T-helper 17 cell (primary cell): ENCODE measurements at regions not wholly inside any gene's neighbourhood (a gene's known extent, or its start where the extent isn't known, plus 50 kb on each side); places are given as distances from the start of the nearest gene placed in this dataset.

Source experiments
- ATAC-seq: fragments of 150-1000 bp; cut with Tn5 transposase; 2 replicates; pipeline ENCODE4 v1.10.0; 2021; ENCODE audit warnings: mild to moderate bottlenecking, moderate library complexity
- DNase-seq, 3 donors: peaks; one replicate each; pipeline versions ENCODE4 v3.0.0 to v3.0.0-alpha.2; 2020 to 2021
- H3K9me3 ChIP-seq: one replicate; pipeline ENCODE4 v1.7.0; 2013; ENCODE audit warnings: low read length, mild to moderate bottlenecking; ENCODE audit not compliant: control insufficient read depth, poor library complexity, severe bottlenecking
- H3K27ac Mint-ChIP-seq: one replicate; pipeline ENCODE4 v1.8.0; 2022; ENCODE audit warnings: mild to moderate bottlenecking, moderate library complexity, mixed read lengths
- H3K27me3 Mint-ChIP-seq: one replicate; pipeline ENCODE4 v1.8.0; 2022; ENCODE audit warnings: mixed read lengths
- H3K36me3 Mint-ChIP-seq: one replicate; pipeline ENCODE4 v1.8.0; 2022; ENCODE audit warnings: low read depth, mixed read lengths
- H3K4me1 Mint-ChIP-seq: one replicate; pipeline ENCODE4 v1.8.0; 2022; ENCODE audit warnings: mild to moderate bottlenecking, mixed read lengths
- H3K4me3 Mint-ChIP-seq: one replicate; pipeline ENCODE4 v1.8.0; 2022; ENCODE audit warnings: mild to moderate bottlenecking, moderate library complexity, mixed read lengths

DNA sequence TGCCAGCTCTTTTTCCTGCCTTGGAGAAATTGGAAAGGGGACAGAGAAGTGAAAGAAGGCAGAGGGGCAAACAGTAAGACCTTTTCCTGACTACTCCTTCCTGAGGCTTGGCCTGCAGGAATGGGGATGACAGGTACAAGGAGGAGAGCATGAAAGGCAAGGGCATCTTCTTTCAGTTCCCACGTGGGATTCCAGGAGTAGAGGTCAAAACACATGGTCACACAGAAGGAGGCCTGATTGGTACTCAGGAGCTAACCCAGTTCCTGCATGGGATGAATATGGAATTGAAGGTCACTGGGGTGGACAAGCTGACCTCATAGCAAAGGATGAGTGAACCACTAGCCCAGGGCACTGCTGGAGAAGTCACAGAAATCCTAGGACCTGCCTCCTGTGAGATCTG lies 112.5 kb upstream of the ZNF366 start:
- Mint-ChIP-seq H3K4me1 (no peaks in the 10 kb centered on the region), H3K27ac (no peak overlapping the region), H3K36me3 (no peaks in the 10 kb centered on the region), H3K27me3 (peaks cover 30% of the 10 kb centered on the region), H3K4me3 (no peak overlapping the region)
- DNase-seq (no peak), ATAC-seq (no peak)
- no peaks in the 10 kb centered on the region for H3K9me3 ChIP-seq

- no peaks in the 10 kb centered on the region for H3K4me1 Mint-ChIP-seq
- H3K36me3 Mint-ChIP-seq, result no peaks in the 10 kb centered on the region
- ATAC-seq (no peak), DNase-seq (no peak)
- no peak overlapping the region for H3K27ac Mint-ChIP-seq
- H3K9me3 ChIP-seq, result no peaks in the 10 kb centered on the region
- peaks cover 31% of the 10 kb centered on the region for H3K27me3 Mint-ChIP-seq
- H3K4me3 Mint-ChIP-seq, result no peak overlapping the region
These were observed 112.0 kb upstream of the ZNF366 start for GRCh38 chr5:72619251-72619650.

DNA sequence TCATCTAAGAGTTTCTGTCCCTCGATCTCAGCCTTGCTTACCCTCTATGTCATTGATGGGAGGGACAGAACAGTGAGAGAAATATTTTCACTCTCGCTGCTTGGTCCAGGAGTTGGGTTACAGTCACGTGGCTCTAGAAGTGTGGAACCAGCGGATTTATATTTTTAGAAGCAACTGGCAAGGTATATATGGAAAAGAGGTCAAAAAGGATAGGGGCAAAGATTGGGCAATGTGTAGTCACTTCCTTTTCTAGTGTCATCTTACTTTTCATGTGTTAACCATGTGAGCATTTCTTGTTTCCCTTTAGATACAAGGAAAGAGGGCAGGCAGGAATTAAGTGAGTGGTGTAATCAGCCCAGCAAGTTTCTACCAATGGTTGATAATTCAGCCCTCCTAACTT lies 111.5 kb upstream of the ZNF366 start:
- no peaks in the 10 kb centered on the region for H3K36me3 Mint-ChIP-seq
- H3K4me1 Mint-ChIP-seq, result no peaks in the 10 kb centered on the region
- DNase-seq (no peak), ATAC-seq (no peak)
- no peak overlapping the region for H3K4me3 Mint-ChIP-seq
- no peaks in the 10 kb centered on the region for H3K9me3 ChIP-seq
- no peak overlapping the region for H3K27ac Mint-ChIP-seq
- peaks cover 32% of the 10 kb centered on the region for H3K27me3 Mint-ChIP-seq

- no peak overlapping the region for H3K27ac Mint-ChIP-seq
- H3K36me3 Mint-ChIP-seq, result no peaks in the 10 kb centered on the region
- DNase-seq (no peak), ATAC-seq (no peak)
- peaks cover 4% of the 10 kb centered on the region for H3K4me1 Mint-ChIP-seq
- no peak overlapping the region for H3K4me3 Mint-ChIP-seq
- no peaks in the 10 kb centered on the region for H3K9me3 ChIP-seq
- H3K27me3 Mint-ChIP-seq, result peaks cover 38% of the 10 kb centered on the region
These were observed 107.9 kb upstream of the ZNF366 start for GRCh38 chr5:72615061-72615460.

DNA sequence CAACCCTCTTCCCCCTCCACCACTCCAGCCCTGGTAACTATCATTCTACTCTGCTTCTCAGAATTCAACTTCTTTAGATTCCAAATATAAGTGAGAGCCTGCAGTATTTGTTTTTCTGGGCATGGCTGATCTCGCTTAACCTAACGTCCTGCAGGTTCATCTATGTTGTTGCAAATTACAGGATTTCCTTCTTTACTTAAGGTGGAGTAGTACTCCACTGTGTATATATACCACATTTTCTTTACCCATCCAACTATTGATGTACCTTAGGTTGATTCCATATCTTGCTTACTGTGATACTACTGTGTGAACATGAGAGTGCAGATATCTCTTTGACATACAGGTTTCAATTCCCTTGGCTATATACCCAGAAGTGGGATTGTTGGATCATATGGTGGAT lies 106.3 kb upstream of the ZNF366 start:
- ATAC-seq, result no peak
- no peak overlapping the region for H3K27ac Mint-ChIP-seq
- no peak for DNase-seq
- no peaks in the 10 kb centered on the region for H3K36me3 Mint-ChIP-seq
- no peak overlapping the region for H3K4me3 Mint-ChIP-seq
- H3K27me3 Mint-ChIP-seq, result peaks cover 27% of the 10 kb centered on the region
- peaks cover 4% of the 10 kb centered on the region for H3K4me1 Mint-ChIP-seq
- H3K9me3 ChIP-seq, result no peaks in the 10 kb centered on the region

- DNase-seq (no peak), ATAC-seq (no peak)
- H3K27me3 Mint-ChIP-seq, result peaks cover 21% of the 10 kb centered on the region
- H3K4me1 Mint-ChIP-seq, result peaks cover 4% of the 10 kb centered on the region
- no peak overlapping the region for H3K27ac Mint-ChIP-seq
- no peaks in the 10 kb centered on the region for H3K36me3 Mint-ChIP-seq
- H3K4me3 Mint-ChIP-seq, result no peak overlapping the region
- H3K9me3 ChIP-seq, result no peaks in the 10 kb centered on the region
These were observed 105.6 kb upstream of the ZNF366 start for GRCh38 chr5:72612810-72613209.

- peaks cover 4% of the 10 kb centered on the region for H3K4me1 Mint-ChIP-seq
These were observed 104.0 kb upstream of the ZNF366 start for GRCh38 chr5:72611118-72611730.

GRCh38 chr5:72608926-72609325 lies 101.7 kb upstream of the ZNF366 start:
- H3K9me3 ChIP-seq, result no peaks in the 10 kb centered on the region
- DNase-seq, result no peak
- Mint-ChIP-seq H3K27me3 (peaks cover 23% of the 10 kb centered on the region), H3K4me1 (peaks cover 4% of the 10 kb centered on the region), H3K36me3 (no peaks in the 10 kb centered on the region), H3K27ac (no peak overlapping the region), H3K4me3 (no peak overlapping the region)
- no peak for ATAC-seq

More at GRCh38 chr5:72611118-72611730, 104.0 kb upstream of the ZNF366 start:
- no peak overlapping the region for H3K4me3 Mint-ChIP-seq
- no peak overlapping the region for H3K27ac Mint-ChIP-seq
- peak in 2 of 3 donors; percentile 10 to 17 for DNase-seq
- peaks cover 25% of the 10 kb centered on the region for H3K27me3 Mint-ChIP-seq
- ATAC-seq, result peak; percentile 69
- no peaks in the 10 kb centered on the region for H3K9me3 ChIP-seq
- H3K36me3 Mint-ChIP-seq, result no peaks in the 10 kb centered on the region

DNA sequence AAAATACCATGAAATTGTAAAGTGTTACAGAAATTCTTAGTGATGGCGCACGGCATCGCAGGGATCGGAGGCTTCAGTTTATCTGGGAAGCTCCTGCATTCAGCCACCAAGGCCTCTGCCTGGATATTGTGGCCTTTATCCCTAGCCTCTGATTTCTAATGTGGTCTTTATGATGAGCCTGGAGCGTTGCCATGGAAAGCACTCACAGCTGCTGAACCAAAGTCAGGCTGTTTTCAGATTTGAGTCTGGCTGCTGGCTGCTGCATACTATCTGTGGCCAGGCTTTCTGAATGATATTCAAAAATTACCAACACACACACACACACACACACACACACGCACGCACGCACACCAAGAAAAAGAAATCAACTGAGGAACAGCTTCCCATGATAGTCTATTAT lies 101.1 kb upstream of the ZNF366 start:
- peaks cover 4% of the 10 kb centered on the region for H3K4me1 Mint-ChIP-seq

DNA sequence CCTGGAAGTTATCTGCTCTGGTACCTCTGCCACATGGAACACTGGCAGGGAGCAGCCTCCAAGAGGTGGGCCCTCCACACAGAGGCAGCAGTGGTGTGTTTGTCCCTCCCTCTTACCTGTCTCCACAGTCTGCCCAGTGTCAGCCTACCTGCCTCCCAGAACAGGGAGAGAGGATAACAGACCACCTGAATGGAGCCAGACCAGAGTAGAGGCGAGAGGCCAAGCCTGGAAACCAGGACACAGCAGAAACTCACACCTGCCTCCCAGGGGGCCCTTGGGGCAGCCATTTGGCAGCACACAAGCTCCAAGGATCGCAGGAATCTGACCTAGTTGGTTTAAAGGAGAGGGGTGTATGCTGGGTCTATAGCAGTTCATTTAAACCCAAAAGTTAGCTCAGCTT lies 100.2 kb upstream of the ZNF366 start:
- ATAC-seq (no peak), DNase-seq (no peak)
- peaks cover 4% of the 10 kb centered on the region for H3K4me1 Mint-ChIP-seq
- no peaks in the 10 kb centered on the region for H3K36me3 Mint-ChIP-seq
- H3K9me3 ChIP-seq, result no peaks in the 10 kb centered on the region
- H3K27me3 Mint-ChIP-seq, result peaks cover 23% of the 10 kb centered on the region
- no peak overlapping the region for H3K4me3 Mint-ChIP-seq
- H3K27ac Mint-ChIP-seq, result no peak overlapping the region

More for the DNA sequence above, 101.1 kb upstream of the ZNF366 start:
- Mint-ChIP-seq H3K27me3 (peaks cover 23% of the 10 kb centered on the region), H3K4me3 (no peak overlapping the region), H3K27ac (no peak overlapping the region), H3K36me3 (no peaks in the 10 kb centered on the region)
- ATAC-seq (no peak), DNase-seq (no peak)
- H3K9me3 ChIP-seq, result no peaks in the 10 kb centered on the region

DNA sequence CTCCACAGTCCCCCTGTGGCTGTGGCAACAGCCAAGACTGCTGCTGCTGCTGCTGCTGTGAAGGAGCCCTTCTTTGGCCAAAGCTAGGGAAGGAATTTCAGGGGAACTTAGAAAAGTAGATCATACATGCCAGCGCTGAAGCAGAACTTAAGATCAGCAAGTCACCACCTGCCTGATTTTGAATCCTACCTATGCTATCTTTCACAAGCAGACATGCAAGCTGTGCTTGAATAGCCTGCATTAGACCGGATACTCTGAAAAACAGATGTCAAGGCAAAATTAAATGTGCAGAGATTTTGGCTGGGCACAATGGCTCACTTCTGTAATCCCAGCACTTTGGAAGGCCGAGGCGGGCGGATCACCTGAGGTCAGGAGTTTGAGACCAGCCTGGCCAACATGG lies 99.3 kb upstream of the ZNF366 start:
- no peak overlapping the region for H3K4me3 Mint-ChIP-seq
- peaks cover 23% of the 10 kb centered on the region for H3K27me3 Mint-ChIP-seq
- no peak for ATAC-seq
- no peak overlapping the region for H3K27ac Mint-ChIP-seq
- peaks cover 4% of the 10 kb centered on the region for H3K4me1 Mint-ChIP-seq
- no peaks in the 10 kb centered on the region for H3K36me3 Mint-ChIP-seq
- no peak for DNase-seq
- no peaks in the 10 kb centered on the region for H3K9me3 ChIP-seq

DNA sequence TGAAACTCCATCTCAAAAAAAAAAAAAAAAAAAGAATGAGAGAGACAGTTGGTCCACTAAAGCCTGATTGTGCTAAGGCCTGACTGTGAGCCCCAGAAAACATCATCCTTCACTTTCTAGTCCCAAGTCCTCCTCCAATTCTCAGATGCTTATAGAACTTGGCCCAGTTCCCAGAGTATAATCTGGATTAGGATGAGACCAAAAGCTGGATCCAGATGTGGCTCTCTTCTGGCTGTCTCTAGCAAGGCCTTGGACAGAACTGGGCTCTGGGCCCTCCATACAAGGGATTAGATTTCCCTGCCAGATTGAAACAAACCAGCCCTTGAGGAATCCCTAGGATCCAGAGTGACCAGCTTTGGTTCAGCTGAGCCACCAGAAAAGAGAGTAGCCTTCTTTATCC lies 98.4 kb upstream of the ZNF366 start:
- peaks cover 14% of the 10 kb centered on the region for H3K27me3 Mint-ChIP-seq
- H3K9me3 ChIP-seq, result no peaks in the 10 kb centered on the region
- ATAC-seq (no peak), DNase-seq (no peak)
- H3K4me3 Mint-ChIP-seq, result no peak overlapping the region
- no peak overlapping the region for H3K27ac Mint-ChIP-seq
- H3K36me3 Mint-ChIP-seq, result no peaks in the 10 kb centered on the region
- no peaks in the 10 kb centered on the region for H3K4me1 Mint-ChIP-seq

GRCh38 chr5:72604798-72605154 lies 97.6 kb upstream of the ZNF366 start:
- Mint-ChIP-seq H3K27ac (no peak overlapping the region), H3K27me3 (peaks cover 9% of the 10 kb centered on the region), H3K4me1 (no peaks in the 10 kb centered on the region), H3K4me3 (no peak overlapping the region), H3K36me3 (no peaks in the 10 kb centered on the region)
- DNase-seq (no peak), ATAC-seq (no peak)
- no peaks in the 10 kb centered on the region for H3K9me3 ChIP-seq

- ATAC-seq (no peak), DNase-seq (no peak)
- Mint-ChIP-seq H3K27me3 (peaks cover 9% of the 10 kb centered on the region), H3K27ac (no peak overlapping the region), H3K36me3 (no peaks in the 10 kb centered on the region), H3K4me3 (no peak overlapping the region), H3K4me1 (no peaks in the 10 kb centered on the region)
- no peaks in the 10 kb centered on the region for H3K9me3 ChIP-seq
These were observed 97.0 kb upstream of the ZNF366 start for GRCh38 chr5:72604111-72604797.
